ENCODE measurements at regions not wholly inside any gene's neighbourhood (a gene's known extent, or its start where the extent isn't known, plus 50 kb on each side); places are given as distances from the start of the nearest gene placed in this dataset.

DNA sequence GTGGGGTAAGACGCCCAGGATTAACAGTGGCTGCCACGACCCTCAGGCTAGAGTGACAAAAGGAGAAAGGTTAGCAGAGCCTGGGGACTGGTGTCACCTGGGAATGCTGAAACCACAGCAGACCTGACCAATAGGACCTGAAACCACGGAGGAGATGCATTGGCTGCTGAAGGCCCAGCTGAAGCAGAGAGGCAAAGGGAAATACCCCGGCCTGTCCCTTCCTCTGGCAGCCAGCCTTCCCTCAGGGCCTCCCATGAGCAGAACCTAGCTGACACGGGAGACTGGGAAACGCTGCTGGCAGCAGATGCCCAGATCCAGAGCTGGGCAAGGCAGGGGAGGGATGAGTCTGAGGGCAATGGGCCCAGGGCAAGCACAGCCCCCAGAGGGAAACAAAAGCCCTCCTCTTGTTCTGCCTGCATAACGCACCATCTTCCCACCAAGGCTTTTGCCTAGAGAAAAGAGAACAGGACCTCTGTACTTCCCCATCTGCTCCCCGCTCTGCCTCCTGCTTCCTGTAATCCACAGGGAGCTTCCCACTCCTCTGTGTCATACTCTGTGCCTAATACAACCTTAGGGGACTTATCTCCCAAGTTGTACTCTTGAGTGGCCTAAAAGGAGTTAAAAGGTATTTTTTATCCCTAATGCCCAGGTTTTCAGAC is 216.2 kb downstream of the ABHD5 start:
- DNase-seq = no peak

DNA sequence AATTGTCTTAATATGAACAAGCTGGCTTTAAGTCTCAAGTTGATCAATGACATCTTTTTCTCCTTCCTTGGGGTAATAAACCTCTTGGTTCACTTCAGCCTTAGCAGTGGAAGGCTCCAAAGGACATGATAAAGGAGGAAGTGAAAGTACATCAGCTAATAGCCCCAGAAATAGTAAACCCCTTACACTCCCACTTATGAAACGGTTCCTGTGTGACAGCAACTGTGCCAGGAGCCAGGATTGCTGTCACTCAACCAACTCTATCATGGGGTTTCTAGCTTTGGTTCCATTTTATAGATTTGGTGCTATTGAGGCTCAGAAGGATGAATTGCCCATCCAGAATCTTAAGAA is 216.7 kb downstream of the ABHD5 start:
- DNase-seq = no peak

DNA sequence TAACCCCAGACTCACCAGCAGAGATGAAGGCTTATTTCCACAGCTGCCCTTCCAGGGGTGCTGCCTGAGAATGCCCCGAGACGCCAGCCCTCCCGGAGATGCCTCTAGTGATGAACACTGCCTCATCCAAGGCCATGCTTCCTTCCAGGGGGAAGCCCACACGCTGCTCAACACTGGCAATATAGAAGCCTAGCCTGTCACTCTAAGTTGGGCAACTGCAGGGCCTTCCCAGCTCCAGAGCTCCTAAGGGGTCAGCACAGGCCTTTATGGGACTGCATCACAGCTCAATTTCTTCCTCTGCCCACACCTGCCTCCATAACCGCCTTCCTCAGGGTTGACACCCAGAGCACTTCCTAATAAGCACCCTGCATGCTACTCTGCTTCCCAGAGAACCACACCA is 217.7 kb downstream of the ABHD5 start:
- no peak for DNase-seq

DNA sequence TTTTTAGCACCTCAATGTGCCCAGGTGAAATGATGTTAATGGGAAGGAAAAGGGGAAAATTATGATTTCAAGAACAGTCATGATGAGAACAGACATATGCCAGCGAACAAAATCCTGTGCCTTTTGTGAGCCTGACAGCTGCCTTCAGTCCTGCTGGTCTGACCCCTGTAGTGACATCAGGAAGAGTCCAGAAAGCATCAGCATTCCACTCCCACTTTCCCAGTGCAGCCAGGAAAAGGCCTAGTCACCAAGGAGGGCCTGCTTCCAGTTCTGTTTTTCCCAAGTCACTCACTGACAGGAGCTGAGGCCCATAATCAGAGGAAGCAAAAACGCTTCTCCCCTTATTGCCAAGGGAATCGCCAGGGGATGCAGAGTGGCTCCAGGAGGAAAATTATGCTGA is 218.4 kb downstream of the ABHD5 start:
- no peak for DNase-seq

DNA sequence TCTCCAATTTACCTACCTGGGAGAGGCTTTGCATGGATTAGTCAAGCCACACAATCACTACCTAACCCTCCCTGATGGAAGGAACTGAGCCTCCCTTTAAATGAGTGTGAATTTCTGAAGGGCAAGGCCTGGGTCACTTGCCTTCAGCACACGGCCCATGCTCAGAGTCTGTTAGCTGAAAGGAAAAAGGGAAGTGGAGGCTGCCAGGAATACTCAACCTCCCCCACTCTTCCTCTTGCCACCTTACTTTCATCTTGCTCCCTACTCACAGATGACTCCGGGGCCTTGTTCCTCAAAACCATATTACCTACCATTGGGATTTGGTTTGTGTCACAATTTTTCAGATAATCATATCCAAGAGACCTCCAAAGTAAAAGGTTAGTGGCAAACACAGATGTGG is 220.0 kb downstream of the ABHD5 start:
- no peak for DNase-seq

DNA sequence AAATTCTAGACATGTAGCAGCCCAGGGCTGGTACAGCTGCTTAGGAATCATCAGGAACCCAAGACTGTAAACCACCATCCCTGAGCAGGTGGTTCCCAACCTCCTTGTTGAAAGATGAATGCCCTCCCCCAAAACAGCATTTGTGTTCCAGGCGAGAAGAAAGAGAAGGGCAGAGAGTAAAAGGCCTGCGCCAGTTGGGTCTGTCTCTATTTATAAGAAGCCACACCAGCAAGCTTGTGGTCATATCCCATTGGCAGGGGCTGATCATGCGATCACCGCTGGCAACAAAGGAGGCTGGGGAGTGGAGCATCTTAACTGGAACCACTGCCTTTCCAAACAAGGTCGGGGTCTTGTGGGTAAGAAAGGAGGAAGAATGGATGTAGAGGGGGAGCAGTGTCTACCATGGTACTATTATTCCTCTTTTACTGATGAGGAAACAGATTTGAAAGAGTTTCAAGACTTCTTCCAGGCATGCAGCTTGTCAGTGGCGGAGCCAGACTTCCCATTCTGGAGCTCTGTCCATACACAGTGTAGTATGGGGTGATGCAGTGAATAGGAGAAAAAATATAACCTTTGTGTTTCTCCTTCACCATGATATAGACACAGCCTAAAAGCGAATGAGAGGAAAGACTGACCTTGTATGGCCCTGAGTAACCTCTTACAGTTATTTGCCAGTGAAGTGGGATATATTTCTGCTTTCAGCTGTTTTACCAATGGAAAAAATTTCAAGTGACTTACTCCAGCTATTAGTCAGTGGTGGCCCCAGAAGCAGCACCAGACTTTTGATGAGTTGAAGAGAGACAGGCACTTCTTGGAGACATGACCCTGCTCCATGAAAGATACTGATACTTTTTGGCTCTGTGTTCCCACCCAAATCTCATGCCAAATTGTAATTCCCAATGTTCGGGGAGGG is 222.6 kb downstream of the ABHD5 start:
- no peak for DNase-seq

DNA sequence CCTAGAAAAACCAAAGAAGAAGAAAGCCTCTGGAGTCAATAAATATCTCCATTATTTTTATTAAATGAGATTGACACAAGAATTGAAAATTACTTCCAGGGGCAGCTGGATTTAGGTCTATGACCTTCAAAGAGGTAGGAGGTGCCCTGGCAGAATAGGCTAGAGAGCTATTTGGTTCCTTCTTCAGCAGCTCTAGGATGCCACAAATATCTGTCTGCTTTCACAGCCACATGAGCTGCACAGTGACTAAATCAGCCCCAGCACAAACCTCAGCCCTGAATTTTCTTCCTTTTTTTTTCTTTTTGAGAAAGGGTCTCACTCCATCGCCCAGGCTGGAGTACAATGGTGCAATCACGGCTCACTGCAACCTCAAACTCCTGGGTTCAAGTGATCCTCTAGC is 223.5 kb downstream of the ABHD5 start:
- no peak for DNase-seq

DNA sequence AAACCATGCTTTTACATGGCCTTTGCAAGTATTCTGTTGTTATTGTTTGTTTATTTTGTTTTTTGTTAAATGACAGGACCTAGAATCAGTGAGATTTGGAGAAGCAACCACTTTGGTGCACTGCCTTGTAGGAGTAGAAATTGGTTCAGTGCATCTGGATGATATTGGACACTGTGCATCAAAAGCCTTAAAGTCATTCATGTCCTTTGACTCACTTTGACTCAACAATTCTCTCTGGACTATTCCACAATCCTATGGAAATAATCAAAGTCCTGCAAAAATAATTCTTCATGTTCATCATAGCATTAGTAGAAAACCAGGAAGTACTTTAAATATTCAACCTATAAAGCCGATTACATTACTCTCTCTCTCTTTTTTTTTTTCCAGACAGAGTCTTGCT is 224.8 kb downstream of the ABHD5 start:
- no peak for DNase-seq

DNA sequence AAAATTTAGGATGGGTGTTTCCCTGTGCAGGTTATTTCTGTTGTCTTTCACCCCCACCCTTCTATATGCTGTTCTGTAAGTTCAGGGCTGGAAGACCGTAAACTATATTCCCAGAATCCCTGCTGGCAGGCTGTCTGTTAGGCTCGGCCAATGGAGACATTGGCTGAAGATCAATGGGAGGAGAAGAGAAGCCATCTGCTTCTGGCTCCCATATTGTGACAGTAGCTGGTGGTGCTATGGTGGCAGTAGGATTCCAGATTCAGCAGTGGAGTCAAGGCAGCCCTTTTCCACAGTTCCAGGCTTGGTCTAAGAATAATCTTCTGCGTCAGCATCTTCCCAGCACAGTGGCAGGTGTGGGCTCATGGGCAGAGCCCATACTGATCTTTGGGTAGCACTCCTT is 226.6 kb downstream of the ABHD5 start:
- no peak for DNase-seq

DNA sequence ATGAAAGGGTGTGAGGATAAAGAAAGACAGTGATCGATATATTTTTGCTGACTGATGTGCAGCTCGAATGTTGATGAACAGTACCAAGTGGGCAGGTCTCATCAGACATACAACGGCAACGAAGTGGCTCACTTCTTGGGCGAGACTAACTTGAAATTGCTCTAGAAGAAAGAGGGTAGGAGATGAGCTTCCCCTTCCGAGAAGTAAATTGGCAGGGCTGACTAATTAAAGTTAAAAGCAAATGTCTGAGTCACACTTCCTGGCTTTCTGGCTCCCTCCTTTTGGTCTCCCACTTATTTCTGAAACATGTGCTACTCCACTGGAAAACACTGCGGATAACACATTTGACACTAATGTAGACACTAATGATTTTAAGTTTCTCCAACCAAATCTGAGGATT is 228.3 kb downstream of the ABHD5 start:
- no peak for DNase-seq

DNA sequence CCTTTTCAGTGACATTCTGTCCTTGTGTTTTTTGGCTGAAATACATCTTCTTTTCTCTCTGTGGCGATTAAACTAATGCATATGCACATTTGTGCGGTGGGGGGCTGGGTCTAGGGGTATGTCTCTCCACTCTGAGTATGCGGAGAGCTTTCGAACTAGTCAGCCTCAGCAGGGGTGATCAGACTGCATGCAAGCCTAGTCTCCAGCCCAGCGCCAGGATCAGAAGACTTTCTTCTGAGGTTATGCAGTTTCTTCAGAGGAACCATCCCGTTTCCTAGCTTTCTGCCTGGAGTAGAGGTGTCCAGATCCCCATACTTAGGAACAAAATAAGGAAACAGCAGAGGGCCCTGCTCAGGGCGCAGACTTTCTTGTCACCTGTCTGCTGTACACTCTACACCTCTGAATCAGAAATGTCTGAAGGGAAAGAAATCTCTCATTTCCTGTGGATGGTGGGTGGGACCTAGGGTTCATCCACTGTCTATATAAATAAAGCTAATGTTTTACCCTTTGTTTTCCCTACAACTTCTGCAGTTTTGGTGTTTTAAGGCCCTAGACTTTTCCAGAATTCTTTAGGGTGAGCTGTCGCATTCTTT is 230.4 kb downstream of the ABHD5 start:
- no peak for DNase-seq

DNA sequence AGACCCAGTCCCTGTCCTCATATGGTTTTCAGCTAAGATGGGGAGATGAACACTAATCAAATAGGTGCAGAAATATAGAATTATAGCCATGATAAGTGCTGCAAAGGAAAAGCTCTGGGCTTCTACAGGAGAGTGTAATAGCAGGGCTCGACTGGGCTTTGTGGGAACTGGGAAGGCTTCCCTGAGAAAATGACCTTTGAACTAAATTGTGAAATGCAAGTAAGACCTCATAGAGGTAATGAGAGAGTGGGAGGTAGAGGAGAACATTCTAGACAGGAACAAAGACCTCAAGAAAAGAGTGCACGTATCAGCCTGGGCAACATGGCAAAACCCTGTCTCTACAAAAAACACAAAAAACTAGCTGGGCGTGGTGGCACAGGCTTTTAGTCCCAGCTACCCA is 231.6 kb downstream of the ABHD5 start:
- no peak for DNase-seq

DNA sequence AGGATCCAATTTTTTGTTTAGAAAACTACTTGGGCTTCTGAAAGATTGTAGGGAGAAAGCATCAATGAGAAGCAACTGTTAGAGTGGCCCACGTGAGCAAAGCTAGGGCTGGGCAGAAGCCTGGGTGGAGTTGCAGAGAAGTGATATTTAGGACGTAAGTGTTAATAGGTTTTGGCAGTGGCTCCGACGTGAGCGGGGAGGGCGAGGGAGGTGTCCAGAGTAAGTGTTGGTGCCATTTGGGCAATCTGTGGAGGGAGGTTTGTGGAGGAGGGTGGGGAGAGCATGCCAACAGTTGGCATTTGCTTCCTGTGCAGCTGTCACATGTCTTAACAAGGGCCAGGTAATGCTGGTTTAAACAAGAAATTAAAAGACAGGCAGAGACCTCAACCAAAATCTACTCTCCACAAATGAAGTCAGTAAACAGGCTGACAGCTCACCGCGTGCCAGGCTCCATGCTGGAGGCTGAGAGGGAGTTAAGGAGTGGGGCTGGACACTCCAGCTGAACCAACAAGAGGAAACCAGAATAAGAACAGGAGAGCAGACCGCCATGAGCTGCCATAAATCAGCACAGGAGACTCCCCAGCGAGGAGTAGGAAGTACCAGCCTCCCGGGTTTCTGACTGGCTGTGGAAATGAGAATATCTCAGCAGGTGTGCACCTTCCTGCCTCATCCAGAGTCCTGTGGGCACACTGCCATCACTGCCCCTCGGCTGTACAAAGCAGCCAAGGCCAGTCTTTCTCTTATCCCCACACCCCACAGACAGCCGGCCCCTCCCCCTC is 232.6 kb downstream of the ABHD5 start:
- DNase-seq = no peak

DNA sequence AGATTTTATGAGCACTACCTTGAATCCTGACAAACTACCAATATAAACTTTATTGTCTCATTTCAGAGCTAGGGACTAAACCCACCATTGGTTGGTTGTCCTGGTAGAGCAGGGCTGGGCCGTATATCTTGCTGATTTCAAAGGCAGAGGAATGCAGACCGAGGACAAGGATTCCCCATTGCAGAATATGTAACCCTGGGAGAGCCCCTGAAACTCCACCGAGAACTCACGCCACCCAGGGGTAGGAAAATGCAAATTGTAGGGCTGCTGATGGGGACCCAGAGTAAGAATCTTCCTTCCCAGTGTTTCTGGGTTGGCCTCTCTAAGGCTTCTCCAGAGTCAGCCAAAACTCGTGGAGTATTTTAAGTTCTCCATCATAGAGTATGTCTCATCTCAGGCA is 235.3 kb downstream of the ABHD5 start:
- DNase-seq = no peak

DNA sequence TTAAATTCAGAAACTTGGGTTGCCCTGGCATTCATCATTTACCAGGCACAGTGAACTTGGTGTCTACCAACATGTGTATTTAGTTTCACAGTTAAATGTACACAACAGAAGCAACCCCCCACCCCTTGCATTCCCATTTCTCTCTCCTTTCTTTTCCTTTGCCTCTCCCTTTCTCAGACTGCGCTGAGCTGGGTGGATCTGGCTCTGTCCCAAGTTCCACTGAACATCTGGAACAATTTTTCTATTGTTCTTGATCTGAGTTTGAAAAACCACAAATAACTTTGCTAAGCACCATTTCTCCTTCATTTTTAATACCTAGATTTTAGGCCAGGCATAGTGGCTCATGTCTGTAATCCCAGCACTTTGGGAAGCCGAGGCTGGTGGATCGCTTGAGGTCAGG is 242.2 kb downstream of the ABHD5 start:
- no peak for DNase-seq

DNA sequence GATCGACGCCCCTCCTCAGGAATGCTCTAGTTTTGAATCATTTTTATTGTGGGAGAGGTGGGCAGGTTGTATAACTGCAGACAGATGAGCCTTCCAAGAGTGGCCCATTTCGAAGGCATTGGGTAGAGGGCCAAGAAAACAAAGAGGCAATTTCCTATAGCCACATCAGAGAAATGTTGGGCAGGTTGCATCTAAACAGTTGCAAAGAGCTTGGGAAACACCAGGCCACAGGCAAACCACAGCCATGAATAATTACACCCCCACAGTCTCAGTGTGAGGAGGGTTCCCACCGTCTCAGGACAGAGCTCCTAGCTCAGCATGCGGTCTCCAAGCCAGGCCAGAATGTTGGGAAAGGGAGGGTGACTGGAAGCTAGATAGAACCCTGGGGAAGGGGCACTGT is 257.3 kb downstream of the ABHD5 start:
- DNase-seq = no peak

DNA sequence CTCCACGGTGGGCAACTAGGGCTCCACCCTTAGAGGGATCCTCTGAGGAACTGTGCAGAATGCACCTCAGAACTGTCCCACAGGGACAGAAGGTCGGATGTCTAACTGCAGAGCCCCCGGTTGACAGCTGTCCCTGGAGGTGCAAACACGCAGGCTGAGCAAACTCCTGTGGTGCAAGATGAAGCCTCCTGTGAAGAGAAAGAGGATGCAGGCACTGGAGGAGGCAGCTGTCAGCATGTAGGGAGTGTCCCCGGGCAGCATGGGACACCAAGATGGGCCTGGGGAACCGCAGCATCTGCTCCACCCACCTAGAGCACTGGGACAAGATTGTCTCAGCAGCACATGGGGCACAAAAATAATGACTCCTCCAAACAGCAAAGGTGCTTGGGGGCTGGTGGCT is 258.9 kb downstream of the ABHD5 start:
- no peak for DNase-seq

DNA sequence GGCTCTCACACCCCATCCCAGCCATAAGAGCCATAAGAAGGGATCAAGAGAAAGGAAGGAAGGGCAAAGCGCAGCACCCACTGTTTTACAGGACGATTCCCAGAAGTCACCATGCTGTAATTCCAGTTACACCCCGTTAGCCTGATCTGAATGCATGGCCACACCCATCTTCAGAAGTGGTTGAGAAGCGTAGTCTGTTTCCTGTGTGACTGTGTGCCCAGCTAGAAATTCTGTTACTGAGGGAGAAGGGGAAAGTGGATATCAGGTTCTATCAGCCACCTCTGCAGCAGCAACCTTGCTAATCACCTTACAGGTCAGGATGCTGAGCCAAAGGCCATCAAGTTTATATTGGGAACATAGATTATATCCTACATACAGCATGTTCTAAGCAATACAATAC is 260.0 kb downstream of the ABHD5 start:
- no peak for DNase-seq

DNA sequence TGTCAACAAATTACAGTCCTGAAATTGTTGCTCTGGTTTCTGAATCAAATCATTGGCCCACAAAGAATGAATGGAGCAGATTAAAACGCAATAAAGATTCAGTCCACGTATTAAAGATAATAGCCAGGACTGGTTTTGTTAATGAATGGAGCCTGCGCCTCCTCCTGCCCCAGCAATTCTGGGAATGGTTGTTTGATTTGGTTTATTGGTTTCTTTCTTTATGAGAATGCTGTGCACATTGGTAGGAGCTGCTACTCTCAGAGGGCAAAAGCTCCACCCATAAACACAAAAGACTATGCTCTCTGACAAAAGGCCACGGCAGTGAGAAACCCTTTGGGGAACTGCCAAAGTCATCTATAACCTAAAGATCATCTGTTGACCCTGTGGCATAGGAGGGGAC is 261.1 kb downstream of the ABHD5 start:
- DNase-seq = no peak

DNA sequence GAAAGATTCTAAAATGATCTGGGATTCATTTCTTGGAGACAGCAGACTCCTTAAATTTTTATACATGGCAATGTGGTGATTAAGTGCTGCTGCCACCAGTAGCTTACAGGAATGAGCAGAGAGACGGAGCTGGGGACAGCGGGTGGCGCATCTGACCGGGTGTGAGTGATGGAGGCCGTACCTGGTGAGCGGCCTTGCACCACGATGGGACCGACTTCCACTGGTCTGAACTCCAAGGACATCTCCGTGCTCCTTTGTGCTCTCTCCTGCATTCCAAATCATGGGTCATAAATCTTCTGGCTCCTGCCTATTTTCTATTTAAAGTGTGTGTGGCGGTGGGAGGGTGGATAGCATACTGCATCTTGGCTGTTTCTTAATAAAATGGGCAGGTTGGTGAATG is 262.6 kb downstream of the ABHD5 start:
- DNase-seq = no peak

DNA sequence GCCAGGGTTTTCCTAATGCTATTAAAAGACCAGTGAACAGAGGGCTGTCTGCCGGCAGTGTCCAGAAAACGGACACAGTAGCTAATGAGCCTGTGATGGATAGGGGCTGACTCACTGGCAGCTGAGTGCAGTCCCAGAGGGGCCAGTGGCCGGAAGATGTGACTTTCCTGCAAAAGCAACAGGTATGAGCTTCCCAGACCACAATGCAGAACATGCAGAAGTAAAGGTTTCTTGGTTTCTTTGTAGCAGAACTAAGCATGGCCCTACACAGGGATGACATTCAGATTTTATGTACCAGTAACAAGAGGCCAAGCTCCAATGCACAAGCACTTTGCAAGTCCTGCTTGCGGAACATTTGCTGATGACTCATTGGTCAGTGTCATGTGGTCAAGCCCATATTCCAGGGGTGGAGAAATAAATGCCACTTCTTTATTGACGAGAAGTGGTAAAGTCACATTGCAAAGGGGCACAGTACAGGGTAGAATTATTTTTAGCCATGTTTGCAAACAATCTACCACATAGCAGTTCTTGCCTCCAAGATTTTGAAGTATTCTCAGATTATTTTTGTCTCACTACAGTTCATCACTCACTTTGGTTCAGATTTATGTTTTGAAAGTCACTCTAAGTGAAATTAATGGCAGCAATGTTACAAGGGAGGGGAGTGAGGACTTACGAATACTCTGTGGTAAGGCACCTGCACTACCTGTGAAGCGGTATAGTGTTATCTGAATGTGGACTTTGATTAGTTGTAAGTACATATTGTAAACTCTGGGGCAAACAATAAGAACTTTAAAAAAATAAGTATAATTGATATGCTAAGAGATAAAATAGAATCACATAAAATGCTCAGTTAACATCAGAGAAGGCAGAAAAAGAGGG is 263.3 kb downstream of the ABHD5 start:
- DNase-seq = no peak

DNA sequence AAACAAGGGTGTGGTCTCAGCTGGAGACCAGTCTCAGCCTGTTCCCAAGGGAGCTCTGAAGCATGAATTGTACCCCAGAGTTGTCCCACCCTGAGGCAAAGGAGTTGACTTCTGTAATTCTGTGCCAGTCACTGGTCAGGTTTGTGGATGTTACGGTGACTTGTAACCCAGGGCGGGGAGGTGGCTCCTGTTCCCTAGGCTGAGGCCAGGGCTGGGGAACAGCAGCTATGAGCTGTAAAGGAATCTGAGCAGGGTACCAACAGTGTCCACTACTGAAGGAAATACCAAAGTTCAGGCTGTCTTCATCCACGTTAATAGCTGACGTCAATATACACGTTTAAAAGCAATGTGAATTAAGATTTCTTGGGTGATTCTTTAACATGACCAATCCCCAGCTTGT is 266.2 kb downstream of the ABHD5 start:
- no peak for DNase-seq

DNA sequence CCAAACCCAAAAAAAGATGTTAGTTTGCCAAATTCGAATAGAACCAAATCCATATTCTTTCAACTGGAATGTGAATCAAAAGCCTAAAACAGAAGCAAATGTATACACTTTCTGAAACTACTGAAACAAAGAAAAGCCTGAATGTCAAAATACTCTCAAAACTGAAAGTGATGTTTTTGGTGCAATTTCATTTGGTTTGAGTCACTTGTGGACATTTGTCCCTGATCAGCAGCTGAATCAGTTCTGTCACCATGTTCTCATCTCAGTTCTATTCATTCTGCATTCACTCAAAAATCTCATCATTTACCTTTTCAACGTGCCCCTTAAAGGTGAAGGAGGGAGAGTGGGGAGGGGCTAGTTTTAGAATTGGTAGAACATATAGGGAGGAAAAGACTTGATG is 266.8 kb downstream of the ABHD5 start:
- DNase-seq = no peak

All from activated CD4-positive, CD25-positive, alpha-beta regulatory T cell (primary cell).